ENCODE measurements at regions not wholly inside any gene's neighbourhood (a gene's known extent, or its start where the extent isn't known, plus 50 kb on each side); places are given as distances from the start of the nearest gene placed in this dataset.

- POLR2A ChIA-PET, result no interaction called here
- intact Hi-C loops (cut with micrococcal nuclease), result no loop called here
- dilution Hi-C loops (cut with MboI; ENCODE audit: extremely low pct_ligation_motif_present, low sequenced_read_pairs), result no loop called here
Observed at GRCh38 chr5:122719991-122720746, 54.7 kb upstream of the SNX2 start.

GRCh38 chr5:122721127-122721526, 53.8 kb upstream of the SNX2 start:
- H3K9ac ChIP-seq (replicated peaks; ENCODE audit: extremely low read depth, insufficient read depth, low read length), result no peak overlapping the region
- no peaks in the 10 kb centered on the region for H3K4me1 ChIP-seq (ENCODE audit: control insufficient read depth, extremely low read depth, insufficient read depth, low read length)
- TF ChIP-seq GATA2 (IDR thresholded peaks at IDR 0.05; ENCODE audit: insufficient read depth, insufficient read length, low read depth, low read length), result no peak
- no peak for TF ChIP-seq FOS (IDR thresholded peaks at IDR 0.05; ENCODE audit: borderline replicate concordance, insufficient read depth, low read length)
- no peak for TF ChIP-seq EZH2 (IDR thresholded peaks at IDR 0.05; ENCODE audit: borderline replicate concordance, low read depth, low read length, severe bottlenecking)
- TF ChIP-seq POLR2AphosphoS5 (IDR thresholded peaks at IDR 0.05; ENCODE audit: insufficient read depth, low read depth, low read length), result no peak
- TF ChIP-seq JUN (IDR thresholded peaks at IDR 0.05; ENCODE audit: borderline replicate concordance, insufficient read depth, insufficient read length, low read depth), result no peak
- TF ChIP-seq POLR2A (IDR thresholded peaks at IDR 0.05; ENCODE audit: low read depth, low read length), result no peak
- TF ChIP-seq, protein P1, sequence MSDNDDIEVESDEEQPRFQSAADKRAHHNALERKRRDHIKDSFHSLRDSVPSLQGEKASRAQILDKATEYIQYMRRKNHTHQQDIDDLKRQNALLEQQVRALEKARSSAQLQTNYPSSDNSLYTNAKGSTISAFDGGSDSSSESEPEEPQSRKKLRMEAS (IDR thresholded peaks at IDR 0.05; ENCODE audit: insufficient read depth, insufficient read length), result no peak
- no peak overlapping the region for H3K27ac ChIP-seq (ENCODE audit: insufficient read depth, low read depth, low read length)
- H3K36me3 ChIP-seq (ENCODE audit: control insufficient read depth in 2 of 2, extremely low read depth in 1 of 2, insufficient read depth in 2 of 2, low read length in 2 of 2), result no peaks in the 10 kb centered on the region
- no peaks in the 10 kb centered on the region for H3K9me3 ChIP-seq (replicated peaks; ENCODE audit: control insufficient read depth, insufficient read depth, low read length)
- no peak overlapping the region for H3K4me3 ChIP-seq (replicated peaks in 1 of 3; ENCODE audit: insufficient read depth in 1 of 3, low read depth in 1 of 3, low read length in 3 of 3)
- no peaks in the 10 kb centered on the region for H3K9me1 ChIP-seq (replicated peaks; ENCODE audit: control insufficient read depth, extremely low read depth, insufficient read depth, low read length)
- no peak for DNase-seq (ENCODE audit: low read depth, low spot score)
- H2AFZ ChIP-seq (ENCODE audit: low read depth, low read length), result no peak overlapping the region
- intact Hi-C loops (cut with micrococcal nuclease), result no loop called here
- H4K20me1 ChIP-seq (replicated peaks; ENCODE audit: control insufficient read depth, extremely low read depth, insufficient read depth, low read length), result no peaks in the 10 kb centered on the region
- no peak overlapping the region for H3K4me2 ChIP-seq (ENCODE audit: insufficient read depth, low read length)
- POLR2A ChIA-PET, result no interaction called here
- CTCF ChIA-PET, result interaction anchor here (2.5 kb wide), 1 partner anchor 16 kb away, joined by 8 read pairs; no protein-coding TSS in a partner anchor
- dilution Hi-C loops (cut with MboI; ENCODE audit: extremely low pct_ligation_motif_present, low sequenced_read_pairs), result no loop called here
- no peak for FAIRE-seq
- peaks cover 0 to 1% of the 10 kb centered on the region in 2 experiments for H3K27me3 ChIP-seq (ENCODE audit: control insufficient read depth in 2 of 2, insufficient read depth in 2 of 2, low read length in 2 of 2)
- BruUV-seq (replicated peaks), result no TSS peak
- no peaks in the 10 kb centered on the region for H3K79me2 ChIP-seq (ENCODE audit: control insufficient read depth, insufficient read depth, low read length)

More at GRCh38 chr5:122719991-122720746, 54.7 kb upstream of the SNX2 start:
- H3K9ac ChIP-seq (replicated peaks; ENCODE audit: extremely low read depth, insufficient read depth, low read length), result no peak overlapping the region
- H4K20me1 ChIP-seq (replicated peaks; ENCODE audit: control insufficient read depth, extremely low read depth, insufficient read depth, low read length), result no peaks in the 10 kb centered on the region
- H3K9me3 ChIP-seq (replicated peaks; ENCODE audit: control insufficient read depth, insufficient read depth, low read length), result no peaks in the 10 kb centered on the region
- H3K79me2 ChIP-seq (ENCODE audit: control insufficient read depth, insufficient read depth, low read length), result no peaks in the 10 kb centered on the region
- no peak overlapping the region for H2AFZ ChIP-seq (ENCODE audit: low read depth, low read length)
- TF ChIP-seq, protein P1 (IDR thresholded peaks at IDR 0.05; ENCODE audit: insufficient read depth, insufficient read length), result no peak
- no peaks in the 10 kb centered on the region for H3K36me3 ChIP-seq (ENCODE audit: control insufficient read depth in 2 of 2, extremely low read depth in 1 of 2, insufficient read depth in 2 of 2, low read length in 2 of 2)
- no peak overlapping the region for H3K4me3 ChIP-seq (replicated peaks in 1 of 3; ENCODE audit: insufficient read depth in 1 of 3, low read depth in 1 of 3, low read length in 3 of 3)
- H3K27ac ChIP-seq (ENCODE audit: insufficient read depth, low read depth, low read length), result no peak overlapping the region
- H3K9me1 ChIP-seq (replicated peaks; ENCODE audit: control insufficient read depth, extremely low read depth, insufficient read depth, low read length), result no peaks in the 10 kb centered on the region
- H3K27me3 ChIP-seq (ENCODE audit: control insufficient read depth in 2 of 2, insufficient read depth in 2 of 2, low read length in 2 of 2), result peaks cover 0 to 1% of the 10 kb centered on the region in 2 experiments
- FAIRE-seq (no peak), DNase-seq (ENCODE audit: low read depth, low spot score) (no peak)
- H3K4me2 ChIP-seq (ENCODE audit: insufficient read depth, low read length), result no peak overlapping the region
- no TSS peak for BruUV-seq (replicated peaks)
- H3K4me1 ChIP-seq (ENCODE audit: control insufficient read depth, extremely low read depth, insufficient read depth, low read length), result no peaks in the 10 kb centered on the region
- CTCF ChIA-PET, result interaction anchor here (1.6 to 2.5 kb wide), 2 partner anchors 15 to 22 kb away, joined by 3 to 8 read pairs; no protein-coding TSS in a partner anchor
